ENCODE measurements at regions not wholly inside any gene's neighbourhood (a gene's known extent, or its start where the extent isn't known, plus 50 kb on each side); places are given as distances from the start of the nearest gene placed in this dataset.

DNA sequence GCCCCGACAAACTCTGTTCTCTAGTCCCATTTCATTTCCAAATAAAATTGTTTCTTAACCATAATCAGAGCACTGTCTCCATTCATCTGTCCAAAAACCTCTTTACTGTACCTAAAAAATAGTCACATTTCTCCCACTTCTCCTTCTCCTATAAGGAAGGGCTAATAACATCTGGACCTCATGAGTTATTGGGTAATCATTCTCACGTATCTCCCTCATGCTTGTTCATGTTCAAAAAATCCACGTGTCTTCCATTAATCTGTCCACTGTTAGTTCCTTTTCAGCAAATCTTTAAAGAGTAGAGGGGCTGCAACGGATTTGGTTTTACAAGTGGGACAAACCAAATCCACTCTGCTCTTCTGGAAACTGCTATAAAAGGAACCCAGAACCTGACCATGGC lies 1418.8 kb downstream of the MRPL39 start:
- TF ChIP-seq YY1 (IDR thresholded peaks at IDR 0.05; ENCODE audit: low read depth) (no peak), CREB1 (IDR thresholded peaks at IDR 0.05; ENCODE audit: low read depth) (no peak), RAD21 (IDR thresholded peaks at IDR 0.05; ENCODE audit: low read depth) (no peak), TAF1 (IDR thresholded peaks at IDR 0.05; ENCODE audit: low read depth) (no peak), MAX (IDR thresholded peaks at IDR 0.05) (no peak), FOXM1 (IDR thresholded peaks at IDR 0.05; ENCODE audit: borderline replicate concordance, low read depth) (no peak), EGR1 (IDR thresholded peaks at IDR 0.05) (no peak)
- TF ChIP-seq, protein P1, sequence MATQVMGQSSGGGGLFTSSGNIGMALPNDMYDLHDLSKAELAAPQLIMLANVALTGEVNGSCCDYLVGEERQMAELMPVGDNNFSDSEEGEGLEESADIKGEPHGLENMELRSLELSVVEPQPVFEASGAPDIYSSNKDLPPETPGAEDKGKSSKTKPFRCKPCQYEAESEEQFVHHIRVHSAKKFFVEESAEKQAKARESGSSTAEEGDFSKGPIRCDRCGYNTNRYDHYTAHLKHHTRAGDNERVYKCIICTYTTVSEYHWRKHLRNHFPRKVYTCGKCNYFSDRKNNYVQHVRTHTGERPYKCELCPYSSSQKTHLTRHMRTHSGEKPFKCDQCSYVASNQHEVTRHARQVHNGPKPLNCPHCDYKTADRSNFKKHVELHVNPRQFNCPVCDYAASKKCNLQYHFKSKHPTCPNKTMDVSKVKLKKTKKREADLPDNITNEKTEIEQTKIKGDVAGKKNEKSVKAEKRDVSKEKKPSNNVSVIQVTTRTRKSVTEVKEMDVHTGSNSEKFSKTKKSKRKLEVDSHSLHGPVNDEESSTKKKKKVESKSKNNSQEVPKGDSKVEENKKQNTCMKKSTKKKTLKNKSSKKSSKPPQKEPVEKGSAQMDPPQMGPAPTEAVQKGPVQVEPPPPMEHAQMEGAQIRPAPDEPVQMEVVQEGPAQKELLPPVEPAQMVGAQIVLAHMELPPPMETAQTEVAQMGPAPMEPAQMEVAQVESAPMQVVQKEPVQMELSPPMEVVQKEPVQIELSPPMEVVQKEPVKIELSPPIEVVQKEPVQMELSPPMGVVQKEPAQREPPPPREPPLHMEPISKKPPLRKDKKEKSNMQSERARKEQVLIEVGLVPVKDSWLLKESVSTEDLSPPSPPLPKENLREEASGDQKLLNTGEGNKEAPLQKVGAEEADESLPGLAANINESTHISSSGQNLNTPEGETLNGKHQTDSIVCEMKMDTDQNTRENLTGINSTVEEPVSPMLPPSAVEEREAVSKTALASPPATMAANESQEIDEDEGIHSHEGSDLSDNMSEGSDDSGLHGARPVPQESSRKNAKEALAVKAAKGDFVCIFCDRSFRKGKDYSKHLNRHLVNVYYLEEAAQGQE (IDR thresholded peaks at IDR 0.05; ENCODE audit: low read depth), result no peak
- TF ChIP-seq, protein P2, sequence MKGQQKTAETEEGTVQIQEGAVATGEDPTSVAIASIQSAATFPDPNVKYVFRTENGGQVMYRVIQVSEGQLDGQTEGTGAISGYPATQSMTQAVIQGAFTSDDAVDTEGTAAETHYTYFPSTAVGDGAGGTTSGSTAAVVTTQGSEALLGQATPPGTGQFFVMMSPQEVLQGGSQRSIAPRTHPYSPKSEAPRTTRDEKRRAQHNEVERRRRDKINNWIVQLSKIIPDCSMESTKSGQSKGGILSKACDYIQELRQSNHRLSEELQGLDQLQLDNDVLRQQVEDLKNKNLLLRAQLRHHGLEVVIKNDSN (IDR thresholded peaks at IDR 0.05), result no peak

DNA sequence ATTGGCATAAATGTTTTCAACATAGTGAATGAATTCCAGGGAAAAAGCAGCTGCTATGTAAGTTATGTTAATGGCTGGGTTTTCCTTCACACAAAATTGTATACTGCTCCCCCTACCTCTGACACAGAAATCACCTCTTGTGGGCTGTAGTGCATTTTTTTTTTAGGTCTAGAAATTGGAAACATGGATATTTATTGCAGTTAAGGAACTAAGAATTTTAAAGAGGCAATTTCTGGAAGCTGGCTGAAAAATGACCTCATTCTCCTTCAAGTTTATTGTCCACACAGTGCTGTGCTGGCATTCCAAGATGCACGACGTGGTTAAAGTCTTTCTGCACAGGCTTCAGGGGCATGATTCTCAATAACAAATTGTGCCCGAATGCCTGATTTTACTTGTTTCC lies 1424.2 kb downstream of the MRPL39 start:
- TF ChIP-seq ZBTB7A (IDR thresholded peaks at IDR 0.05; ENCODE audit: low read depth) (no peak), FOXM1 (IDR thresholded peaks at IDR 0.05; ENCODE audit: borderline replicate concordance, low read depth) (no peak), NFIC (IDR thresholded peaks at IDR 0.05) (no peak), TEAD4 (IDR thresholded peaks at IDR 0.05) (no peak), TCF12 (IDR thresholded peaks at IDR 0.05; ENCODE audit: low read depth) (no peak), CEBPB (IDR thresholded peaks at IDR 0.05) (no peak), EGR1 (IDR thresholded peaks at IDR 0.05) (no peak), MAX (IDR thresholded peaks at IDR 0.05) (no peak), RAD21 (IDR thresholded peaks at IDR 0.05; ENCODE audit: low read depth) (no peak), EP300 (IDR thresholded peaks at IDR 0.05; ENCODE audit: borderline replicate concordance) (no peak), CREB1 (IDR thresholded peaks at IDR 0.05; ENCODE audit: low read depth) (no peak), TAF1 (IDR thresholded peaks at IDR 0.05; ENCODE audit: low read depth) (no peak), YY1 (IDR thresholded peaks at IDR 0.05; ENCODE audit: low read depth) (no peak)
- TF ChIP-seq, protein P2 (IDR thresholded peaks at IDR 0.05), result no peak
- TF ChIP-seq, protein P1 (IDR thresholded peaks at IDR 0.05; ENCODE audit: low read depth), result no peak

DNA sequence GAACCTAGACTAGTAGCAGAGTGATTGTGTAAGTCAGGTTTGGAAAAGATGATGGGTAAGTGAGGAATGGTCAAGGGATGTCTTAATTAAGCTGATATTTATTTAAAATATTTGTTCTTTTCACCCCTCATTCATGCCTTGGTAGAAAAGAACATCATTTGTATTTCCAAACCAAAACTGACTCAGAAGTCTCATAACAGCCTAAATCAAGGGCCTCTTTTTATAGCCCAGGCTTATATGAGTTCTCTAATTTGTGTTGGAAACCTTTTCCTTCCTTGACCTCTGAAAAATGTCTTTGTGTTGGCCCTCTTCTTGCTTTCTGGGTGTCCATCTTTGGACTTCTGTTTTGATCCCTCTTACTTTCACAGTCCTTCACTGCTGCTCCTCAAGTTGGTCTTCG lies 1428.2 kb downstream of the MRPL39 start:
- TF ChIP-seq CEBPB (IDR thresholded peaks at IDR 0.05), result no peak
- no peak for TF ChIP-seq NFIC (IDR thresholded peaks at IDR 0.05)
- TF ChIP-seq TAF1 (IDR thresholded peaks at IDR 0.05; ENCODE audit: low read depth), result no peak
- no peak for TF ChIP-seq YY1 (IDR thresholded peaks at IDR 0.05; ENCODE audit: low read depth)
- no peak for TF ChIP-seq TCF12 (IDR thresholded peaks at IDR 0.05; ENCODE audit: low read depth)
- TF ChIP-seq, protein P1 (IDR thresholded peaks at IDR 0.05; ENCODE audit: low read depth), result no peak
- no peak for TF ChIP-seq EGR1 (IDR thresholded peaks at IDR 0.05)

- TF ChIP-seq MAX (IDR thresholded peaks at IDR 0.05), result no peak
- TF ChIP-seq, protein P2 (IDR thresholded peaks at IDR 0.05), result no peak
- no peak for TF ChIP-seq TCF12 (IDR thresholded peaks at IDR 0.05; ENCODE audit: low read depth)
- no peak for TF ChIP-seq RAD21 (IDR thresholded peaks at IDR 0.05; ENCODE audit: low read depth)
- TF ChIP-seq YY1 (IDR thresholded peaks at IDR 0.05; ENCODE audit: low read depth), result no peak
- no peak for TF ChIP-seq CEBPB (IDR thresholded peaks at IDR 0.05)
- TF ChIP-seq NFIC (IDR thresholded peaks at IDR 0.05), result no peak
- TF ChIP-seq CREB1 (IDR thresholded peaks at IDR 0.05; ENCODE audit: low read depth), result no peak
- no peak for TF ChIP-seq TEAD4 (IDR thresholded peaks at IDR 0.05)
- TF ChIP-seq EP300 (IDR thresholded peaks at IDR 0.05; ENCODE audit: borderline replicate concordance), result no peak
- TF ChIP-seq ZBTB7A (IDR thresholded peaks at IDR 0.05; ENCODE audit: low read depth), result no peak
- no peak for TF ChIP-seq EGR1 (IDR thresholded peaks at IDR 0.05)
- no peak for TF ChIP-seq FOXM1 (IDR thresholded peaks at IDR 0.05; ENCODE audit: borderline replicate concordance, low read depth)
- TF ChIP-seq, protein P1 (IDR thresholded peaks at IDR 0.05; ENCODE audit: low read depth), result no peak
- TF ChIP-seq TAF1 (IDR thresholded peaks at IDR 0.05; ENCODE audit: low read depth), result no peak
These were observed 1432.2 kb downstream of the MRPL39 start for GRCh38 chr21:24175106-24175505.
